ENCODE measurements at regions not wholly inside any gene's neighbourhood (a gene's known extent, or its start where the extent isn't known, plus 50 kb on each side); places are given as distances from the start of the nearest gene placed in this dataset.

GRCh38 chr17:77596491-77597417 is 361.7 kb upstream of the TNRC6C start:
- DNase-seq (ENCODE audit: low read depth), result no peak

DNA sequence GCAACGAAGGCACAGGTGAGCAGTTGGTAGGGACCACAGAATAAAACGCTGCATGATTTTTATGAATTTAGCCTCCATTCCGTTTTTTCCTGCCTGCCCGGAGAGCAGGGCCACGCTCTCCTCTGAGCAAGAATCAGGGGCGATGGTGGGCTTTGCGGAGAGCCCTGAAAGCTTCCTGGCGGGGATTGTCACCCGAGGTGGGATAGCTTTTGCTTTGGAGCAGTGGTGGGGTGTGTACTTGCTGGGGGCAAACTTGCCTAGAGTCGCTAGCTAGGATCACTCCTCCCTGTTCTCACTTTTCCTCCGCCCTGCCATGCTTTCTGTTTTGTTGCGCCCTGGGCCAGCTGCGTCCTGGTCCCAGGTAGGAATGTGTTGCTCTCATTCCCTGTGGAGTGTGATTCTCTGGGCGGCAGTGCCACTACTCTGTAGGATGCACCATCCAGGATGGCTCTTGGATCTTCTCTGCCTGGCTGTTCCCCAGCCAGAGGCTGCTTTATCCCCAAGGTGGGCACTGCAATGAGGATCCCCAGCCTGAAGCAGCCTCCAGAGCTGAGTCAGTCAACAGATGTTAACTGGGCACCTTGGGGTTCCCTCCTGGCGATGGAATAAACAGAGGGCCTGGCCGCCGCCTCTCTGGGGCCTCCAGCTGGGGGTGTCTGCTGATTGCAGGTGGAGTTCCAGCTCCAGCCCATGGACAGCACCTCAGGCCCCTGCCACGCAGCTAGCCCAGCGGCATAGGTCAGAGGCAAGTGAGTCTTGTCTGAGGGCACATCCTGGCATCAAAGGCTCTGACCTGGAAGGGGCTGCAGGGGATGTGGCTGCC is 360.9 kb upstream of the TNRC6C start:
- DNase-seq (ENCODE audit: low read depth), result no peak

GRCh38 chr17:77598241-77598620 is 360.3 kb upstream of the TNRC6C start:
- no peak for DNase-seq (ENCODE audit: low read depth)

DNA sequence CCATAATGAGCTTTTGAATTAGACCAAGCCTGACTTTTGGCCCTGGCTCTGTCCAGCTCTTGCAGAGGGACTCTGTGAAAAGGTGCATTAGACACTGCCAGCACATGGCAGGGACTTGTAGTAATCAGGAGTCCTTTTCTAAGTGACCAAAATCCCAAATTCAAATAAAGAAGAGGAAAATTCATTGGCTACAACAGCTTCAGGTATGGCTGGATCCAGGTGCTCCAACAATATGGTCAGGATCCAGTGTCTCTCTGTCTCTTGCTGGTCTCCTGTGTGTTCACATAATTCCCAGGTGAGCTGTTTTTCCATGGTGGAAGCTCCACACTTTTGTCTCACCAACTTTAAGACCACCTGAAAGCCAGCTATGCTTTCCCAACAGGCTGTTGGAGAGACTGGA is 358.8 kb upstream of the TNRC6C start:
- no peak for DNase-seq (ENCODE audit: low read depth)

- no peak for DNase-seq (ENCODE audit: low read depth)
Observed at GRCh38 chr17:77600346-77600745, 358.2 kb upstream of the TNRC6C start.

DNA sequence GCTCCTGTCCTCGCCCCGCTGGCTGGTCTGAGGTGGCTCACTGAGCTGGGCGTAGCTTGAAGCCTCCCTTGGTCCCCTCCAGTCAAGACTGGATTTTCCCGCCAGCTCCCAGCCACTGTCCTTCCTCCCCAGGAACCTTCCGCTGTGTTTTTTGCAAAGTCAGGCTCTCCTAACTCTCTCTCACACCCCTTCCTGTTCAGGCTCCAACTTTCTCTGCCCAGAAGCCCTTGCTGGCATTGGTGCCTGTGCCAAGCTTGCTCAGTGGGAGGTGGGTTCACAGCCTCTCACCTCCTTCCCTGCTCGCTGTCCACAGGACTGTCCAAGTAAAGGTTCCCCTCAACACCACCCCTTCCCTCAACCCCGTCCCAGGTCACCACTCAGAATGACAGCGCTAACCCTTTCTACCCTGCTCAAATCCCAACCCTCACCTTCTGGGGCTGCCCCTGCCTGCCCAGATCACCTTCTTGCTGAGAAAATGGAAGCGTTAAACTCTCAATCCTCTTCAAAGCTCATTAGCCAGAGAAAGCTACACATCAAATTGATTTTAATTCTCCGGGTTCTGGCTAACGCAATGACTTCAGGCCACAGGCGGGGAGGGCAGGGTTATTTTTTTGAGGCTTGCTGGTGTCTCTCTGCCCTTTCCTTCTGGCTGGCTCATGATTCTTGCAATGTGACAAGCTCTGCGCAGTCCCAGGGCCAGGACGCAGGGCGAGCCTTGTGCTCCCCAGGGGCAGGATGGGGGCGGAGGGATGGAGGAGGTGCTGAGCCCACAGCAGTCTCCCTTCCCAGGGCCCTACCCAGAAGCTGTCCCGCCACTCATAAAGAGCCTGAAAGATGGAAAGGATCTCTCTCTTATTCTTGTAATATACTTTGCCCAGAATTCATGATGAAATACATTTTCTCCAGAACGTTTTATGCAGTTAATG is 357.2 kb upstream of the TNRC6C start:
- DNase-seq (ENCODE audit: low read depth), result no peak

GRCh38 chr17:77602062-77602746 is 356.3 kb upstream of the TNRC6C start:
- peak; percentile 41 for DNase-seq (ENCODE audit: low read depth)

DNA sequence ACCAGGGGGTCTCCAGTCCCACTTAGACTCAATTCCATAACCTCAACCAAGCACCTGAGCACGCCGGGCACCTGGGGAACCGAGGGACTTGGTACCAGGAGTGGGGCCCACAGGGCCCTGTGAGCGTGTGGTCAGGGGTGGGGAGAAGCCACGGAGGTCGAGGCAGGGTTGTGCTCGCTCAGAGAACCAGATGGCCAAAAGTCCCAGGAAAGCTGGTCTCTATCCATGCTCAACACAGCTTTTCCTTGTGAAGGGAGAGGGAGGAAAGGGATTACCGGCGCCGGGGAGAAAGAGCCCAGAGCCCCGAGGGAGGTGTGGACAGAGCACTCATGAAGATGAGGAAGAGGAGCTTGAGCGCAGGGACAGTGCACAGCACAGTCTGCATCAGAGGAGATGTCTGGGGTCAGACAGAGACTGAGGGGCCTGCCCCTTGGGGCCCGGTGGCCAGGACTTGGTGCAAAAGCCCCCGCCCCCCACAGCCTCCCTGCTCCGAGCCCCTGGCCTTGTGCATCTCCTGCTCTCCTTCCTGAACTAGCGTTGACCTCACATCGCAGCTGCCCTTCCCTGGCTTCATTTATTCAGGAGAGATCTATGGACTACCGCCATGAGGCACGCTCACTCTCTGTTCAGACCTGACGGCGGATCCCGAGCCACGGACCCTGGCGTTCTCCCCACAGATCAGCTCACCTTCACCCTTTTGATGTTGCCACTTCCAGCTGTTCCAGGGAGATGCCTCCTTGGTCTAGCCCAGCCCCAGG is 355.4 kb upstream of the TNRC6C start:
- DNase-seq (ENCODE audit: low read depth), result no peak

- no peak for DNase-seq (ENCODE audit: low read depth)
Observed at GRCh38 chr17:77604301-77604972, 354.1 kb upstream of the TNRC6C start.

GRCh38 chr17:77604973-77605313 is 353.6 kb upstream of the TNRC6C start:
- DNase-seq (ENCODE audit: low read depth), result no peak

GRCh38 chr17:77606146-77606864 is 352.2 kb upstream of the TNRC6C start:
- no peak for DNase-seq (ENCODE audit: low read depth)

- no peak for DNase-seq (ENCODE audit: low read depth)
Observed at GRCh38 chr17:77606865-77607210, 351.7 kb upstream of the TNRC6C start.

DNA sequence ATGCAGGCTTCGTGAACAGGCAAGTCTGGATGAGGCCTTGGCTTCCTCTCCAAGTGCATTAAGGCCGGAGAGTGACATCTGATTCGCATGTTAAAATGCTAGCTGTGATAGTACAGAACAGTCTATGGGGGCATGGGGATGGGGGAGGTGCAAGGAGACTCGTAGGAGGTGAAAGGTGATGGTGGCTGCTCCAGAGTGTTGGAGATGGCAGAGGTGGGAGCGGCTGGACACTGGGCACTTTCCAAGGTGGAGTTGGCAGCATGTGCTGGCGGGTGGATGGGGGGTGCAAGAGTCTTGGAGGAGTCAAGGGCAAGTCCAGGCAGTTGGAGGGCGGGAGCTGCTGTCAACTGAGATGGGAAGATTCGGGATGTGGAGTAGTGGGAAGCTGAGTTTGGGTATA is 350.9 kb upstream of the TNRC6C start:
- DNase-seq (ENCODE audit: low read depth), result no peak

DNA sequence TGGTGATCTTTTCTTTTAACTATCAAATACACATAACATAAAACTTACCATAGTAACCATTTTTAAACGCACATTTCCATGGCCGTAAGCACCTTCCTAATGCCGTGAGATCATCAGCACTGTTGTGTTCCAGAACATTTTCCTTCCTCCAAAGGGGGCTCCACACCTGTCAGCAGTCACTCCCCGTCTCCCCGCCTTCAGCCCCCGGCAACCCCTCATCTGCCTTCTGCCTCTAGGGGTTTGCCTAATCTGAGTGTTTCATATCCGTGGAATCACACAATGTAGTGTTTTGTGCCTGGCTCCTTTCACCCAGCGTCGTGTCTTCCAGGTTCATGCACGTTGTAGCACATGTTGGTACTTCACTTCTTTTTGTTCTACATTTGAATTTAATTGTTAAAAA is 350.1 kb upstream of the TNRC6C start:
- DNase-seq (ENCODE audit: low read depth), result no peak

- DNase-seq (ENCODE audit: low read depth), result peak; percentile 54
Observed at GRCh38 chr17:77609553-77610517, 348.7 kb upstream of the TNRC6C start.

- no peak for DNase-seq (ENCODE audit: low read depth)
Observed at GRCh38 chr17:77610518-77610893, 348.0 kb upstream of the TNRC6C start.

GRCh38 chr17:77610972-77611521 is 347.5 kb upstream of the TNRC6C start:
- no peak for DNase-seq (ENCODE audit: low read depth)

All from Daoy (cell line).